G401 (cell line): ENCODE measurements at regions not wholly inside any gene's neighbourhood (a gene's known extent, or its start where the extent isn't known, plus 50 kb on each side); places are given as distances from the start of the nearest gene placed in this dataset.

Experiments
- DNase-seq: peaks from one replicate; pipeline ENCODE4 v3.0.0-alpha.2; 2015; ENCODE audit warnings: low spot score
- in situ Hi-C: cut with HindIII; loops from 2 replicates; pipeline ENCODE4 v1.10.0; 2016; ENCODE audit warnings: low sequenced_read_pairs, mixed read lengths

- in situ Hi-C loops, result no loop called here
Measured at GRCh38 chr6:23890543-23891227, 235.3 kb upstream of the NRSN1 start.

GRCh38 chr6:23905133-23905815 is 220.7 kb upstream of the NRSN1 start:
- in situ Hi-C loops, result no loop called here

More at GRCh38 chr6:23890543-23891227, 235.3 kb upstream of the NRSN1 start:
- no peak for DNase-seq

GRCh38 chr6:23910420-23910819 is 215.6 kb upstream of the NRSN1 start:
- no peak for DNase-seq
- in situ Hi-C loops, result no loop called here

More at GRCh38 chr6:23905133-23905815, 220.7 kb upstream of the NRSN1 start:
- no peak for DNase-seq

GRCh38 chr6:23927935-23928334 is 198.1 kb upstream of the NRSN1 start:
- no peak for DNase-seq
- in situ Hi-C loops, result no loop called here

- DNase-seq, result no peak
- in situ Hi-C loops, result no loop called here
Measured at GRCh38 chr6:23929201-23929600, 196.8 kb upstream of the NRSN1 start.

- DNase-seq, result no peak
- in situ Hi-C loops, result no loop called here
Measured at GRCh38 chr6:23940466-23940865, 185.5 kb upstream of the NRSN1 start.

GRCh38 chr6:23951691-23952090 is 174.3 kb upstream of the NRSN1 start:
- in situ Hi-C loops, result no loop called here

GRCh38 chr6:23952245-23952644 is 173.8 kb upstream of the NRSN1 start:
- in situ Hi-C loops, result no loop called here
- no peak for DNase-seq

More at GRCh38 chr6:23951691-23952090, 174.3 kb upstream of the NRSN1 start:
- DNase-seq, result no peak

GRCh38 chr6:23953976-23954375 is 172.0 kb upstream of the NRSN1 start:
- in situ Hi-C loops, result no loop called here
- DNase-seq, result no peak

- in situ Hi-C loops, result no loop called here
- no peak for DNase-seq
Measured at GRCh38 chr6:23957017-23957416, 169.0 kb upstream of the NRSN1 start.

- in situ Hi-C loops, result no loop called here
- no peak for DNase-seq
Measured at GRCh38 chr6:23964865-23965264, 161.2 kb upstream of the NRSN1 start.

- DNase-seq, result no peak
- in situ Hi-C loops, result no loop called here
Measured at GRCh38 chr6:23969344-23969743, 156.7 kb upstream of the NRSN1 start.

- no peak for DNase-seq
- in situ Hi-C loops, result no loop called here
Measured at GRCh38 chr6:23977706-23978105, 148.3 kb upstream of the NRSN1 start.

- DNase-seq, result no peak
- in situ Hi-C loops, result no loop called here
Measured at GRCh38 chr6:23980965-23981364, 145.1 kb upstream of the NRSN1 start.

- in situ Hi-C loops, result no loop called here
- no peak for DNase-seq
Measured at GRCh38 chr6:23981923-23982322, 144.1 kb upstream of the NRSN1 start.

GRCh38 chr6:23983735-23984134 is 142.3 kb upstream of the NRSN1 start:
- no peak for DNase-seq
- in situ Hi-C loops, result no loop called here

GRCh38 chr6:23985015-23985414 is 141.0 kb upstream of the NRSN1 start:
- DNase-seq, result no peak
- in situ Hi-C loops, result no loop called here

- DNase-seq, result no peak
- in situ Hi-C loops, result no loop called here
Measured at GRCh38 chr6:23989885-23990533, 136.0 kb upstream of the NRSN1 start.

- in situ Hi-C loops, result no loop called here
- DNase-seq, result no peak
Measured at GRCh38 chr6:23994013-23994412, 132.0 kb upstream of the NRSN1 start.

- in situ Hi-C loops, result no loop called here
- DNase-seq, result no peak
Measured at GRCh38 chr6:24004062-24004461, 122.0 kb upstream of the NRSN1 start.
